Mucosa of gallbladder (tissue), 1 donor: ENCODE measurements at regions not wholly inside any gene's neighbourhood (a gene's known extent, or its start where the extent isn't known, plus 50 kb on each side); places are given as distances from the start of the nearest gene placed in this dataset.
"Not testable (repeated sequence)": the region's sequence is repeated elsewhere in the genome, so short reads cannot be mapped to it uniquely, and the experiment has no call there.

ENCODE experiments used
- DNase-seq: peaks from one replicate; pipeline ENCODE4 v3.0.0-alpha.2; 2020; ENCODE audit warnings: low spot score
- donor health status: DM: no; HTN: no; CAD: no.

GRCh38 chr4:120200573-120201110 is 134.0 kb upstream of the MAD2L1 start:
- DNase-seq, result not testable (repeated sequence)

GRCh38 chr4:120198411-120198810 is 131.8 kb upstream of the MAD2L1 start:
- no peak for DNase-seq

GRCh38 chr4:120177603-120178002 is 111.0 kb upstream of the MAD2L1 start:
- no peak for DNase-seq

GRCh38 chr4:120175272-120175671 is 108.6 kb upstream of the MAD2L1 start:
- no peak for DNase-seq

GRCh38 chr4:120163895-120164294 is 97.2 kb upstream of the MAD2L1 start:
- DNase-seq, result no peak

- no peak for DNase-seq
These were observed 92.3 kb upstream of the MAD2L1 start for GRCh38 chr4:120158841-120159463.

- DNase-seq, result no peak
These were observed 91.4 kb upstream of the MAD2L1 start for GRCh38 chr4:120158046-120158445.

DNA sequence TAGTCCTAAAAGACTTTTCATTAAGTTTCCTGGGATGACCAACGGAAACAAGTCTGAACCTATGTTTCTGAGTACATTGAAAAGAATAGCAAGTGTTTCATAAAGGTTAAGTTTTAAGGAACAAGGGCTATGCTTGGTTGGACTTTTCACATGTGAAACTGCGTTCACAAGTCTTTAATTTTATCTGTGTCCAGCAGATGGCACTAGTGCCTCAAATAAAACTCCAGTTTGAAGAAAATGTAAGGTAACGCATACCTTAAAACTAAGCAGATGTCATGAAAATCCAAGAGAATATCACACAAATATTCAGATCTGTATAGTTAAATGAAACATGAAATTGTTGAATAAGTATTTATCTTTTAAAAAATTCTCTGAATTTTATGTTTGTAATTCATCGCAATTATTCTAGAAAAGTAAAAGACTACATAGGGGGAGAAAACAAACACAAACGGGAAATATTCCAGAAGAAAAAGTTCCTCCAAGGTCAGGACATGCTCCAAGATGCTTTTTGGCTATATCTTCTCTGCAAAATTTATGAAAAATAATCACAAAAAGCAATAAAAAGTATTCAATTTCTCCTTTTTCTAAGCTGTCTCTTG is 89.6 kb upstream of the MAD2L1 start:
- peak; percentile 21 for DNase-seq

DNA sequence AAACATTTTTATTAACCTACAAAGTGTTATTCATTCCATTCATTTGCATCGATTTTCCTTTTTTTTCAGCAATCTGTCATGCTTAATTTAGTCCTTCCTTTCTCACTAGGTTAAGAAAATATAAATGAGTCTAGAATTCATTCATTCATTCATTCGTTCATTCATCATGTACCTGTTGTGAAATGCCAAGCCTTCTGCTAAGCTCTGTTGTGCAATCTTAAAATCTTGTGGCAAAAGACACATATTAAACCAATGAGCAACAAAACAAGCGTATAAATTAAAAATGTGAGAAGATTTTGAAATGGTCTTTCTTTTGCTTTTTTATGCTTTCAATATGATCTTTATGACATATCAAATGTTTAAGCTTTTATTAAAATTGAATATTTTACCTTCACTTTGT is 88.6 kb upstream of the MAD2L1 start:
- no peak for DNase-seq

- no peak for DNase-seq
These were observed 78.0 kb upstream of the MAD2L1 start for GRCh38 chr4:120144634-120145033.

DNA sequence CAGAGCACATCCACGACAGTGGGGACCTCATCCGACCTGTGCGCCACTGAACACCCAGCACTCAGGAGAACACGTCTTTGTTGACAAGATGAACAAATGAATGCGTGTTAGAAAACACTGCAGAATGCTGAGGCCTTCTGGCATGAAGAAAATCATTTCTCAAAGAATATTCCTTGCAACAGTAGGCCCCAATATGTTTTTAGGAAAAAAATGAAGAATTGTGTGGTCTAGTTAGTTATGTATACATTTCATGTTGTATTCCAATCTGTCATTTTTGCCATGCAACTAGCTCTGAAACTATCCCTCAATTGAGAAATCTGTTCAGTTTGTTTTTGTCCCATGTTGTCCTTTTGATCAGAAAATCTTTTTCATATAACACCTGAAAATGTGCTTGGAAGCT is 77.4 kb upstream of the MAD2L1 start:
- DNase-seq, result no peak

GRCh38 chr4:120139392-120139791 is 72.7 kb upstream of the MAD2L1 start:
- no peak for DNase-seq

- no peak for DNase-seq
These were observed 66.3 kb upstream of the MAD2L1 start for GRCh38 chr4:120132935-120133334.

- no peak for DNase-seq
These were observed 64.1 kb upstream of the MAD2L1 start for GRCh38 chr4:120130786-120131185.
